Ovary (tissue), 3 donors: ENCODE measurements at regions not wholly inside any gene's neighbourhood (a gene's known extent, or its start where the extent isn't known, plus 50 kb on each side); places are given as distances from the start of the nearest gene placed in this dataset.

ENCODE experiments used
- EP300 ChIP-seq: sonication (generic); formaldehyde crosslinking; IDR thresholded peaks from one replicate; pipeline ENCODE4 v1.6.1; 2017; ENCODE audit warnings: antibody characterized with exemption
- TF ChIP-seq, protein P1 (sequence below), 3 donors: fragments of 450-650 bp in 2 of 3; fragments of 200-600 bp in 1 of 3; IDR thresholded peaks; one replicate each; pipeline versions ENCODE4 v1.5.1 to v1.8.0; 2016 to 2022; ENCODE audit warnings: antibody characterized with exemption in 3 of 3, mild to moderate bottlenecking in 1 of 3
- donor health status: DM: no; HTN: no; CAD: no.

DNA sequence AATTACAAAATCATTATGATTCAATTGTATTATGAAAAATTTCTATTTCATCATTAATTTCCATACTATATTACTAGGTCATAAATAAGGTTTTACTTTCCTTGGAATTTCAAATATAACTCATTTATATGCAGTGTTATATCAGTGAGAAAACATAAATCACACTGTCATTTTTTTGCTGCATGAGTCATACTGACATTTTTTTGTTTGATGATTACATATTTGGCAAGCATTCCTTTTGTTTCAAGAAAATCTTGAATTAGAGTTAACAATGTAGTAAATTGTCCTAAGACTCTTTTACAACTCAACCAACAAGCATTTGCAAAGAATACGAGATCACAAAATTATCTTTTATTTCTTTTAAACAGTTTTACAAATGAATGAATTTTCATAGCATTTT lies 298.4 kb upstream of the SEMA6A start:
- TF ChIP-seq, protein P1, sequence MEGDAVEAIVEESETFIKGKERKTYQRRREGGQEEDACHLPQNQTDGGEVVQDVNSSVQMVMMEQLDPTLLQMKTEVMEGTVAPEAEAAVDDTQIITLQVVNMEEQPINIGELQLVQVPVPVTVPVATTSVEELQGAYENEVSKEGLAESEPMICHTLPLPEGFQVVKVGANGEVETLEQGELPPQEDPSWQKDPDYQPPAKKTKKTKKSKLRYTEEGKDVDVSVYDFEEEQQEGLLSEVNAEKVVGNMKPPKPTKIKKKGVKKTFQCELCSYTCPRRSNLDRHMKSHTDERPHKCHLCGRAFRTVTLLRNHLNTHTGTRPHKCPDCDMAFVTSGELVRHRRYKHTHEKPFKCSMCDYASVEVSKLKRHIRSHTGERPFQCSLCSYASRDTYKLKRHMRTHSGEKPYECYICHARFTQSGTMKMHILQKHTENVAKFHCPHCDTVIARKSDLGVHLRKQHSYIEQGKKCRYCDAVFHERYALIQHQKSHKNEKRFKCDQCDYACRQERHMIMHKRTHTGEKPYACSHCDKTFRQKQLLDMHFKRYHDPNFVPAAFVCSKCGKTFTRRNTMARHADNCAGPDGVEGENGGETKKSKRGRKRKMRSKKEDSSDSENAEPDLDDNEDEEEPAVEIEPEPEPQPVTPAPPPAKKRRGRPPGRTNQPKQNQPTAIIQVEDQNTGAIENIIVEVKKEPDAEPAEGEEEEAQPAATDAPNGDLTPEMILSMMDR (IDR thresholded peaks at IDR 0.05): no peak
- no peak for TF ChIP-seq EP300
